Endothelial cell (in vitro differentiated cells): ENCODE measurements at regions not wholly inside any gene's neighbourhood (a gene's known extent, or its start where the extent isn't known, plus 50 kb on each side); places are given as distances from the start of the nearest gene placed in this dataset.

ENCODE experiments used
- DNase-seq: peaks from one replicate; pipeline ENCODE4 v3.0.0; 2021; ENCODE audit warnings: low spot score
- H3K27ac Mint-ChIP-seq: one replicate; pipeline ENCODE4 v1.8.0; 2021; ENCODE audit warnings: mixed read lengths, inconsistent platforms; ENCODE audit not compliant: unreplicated experiment
- H3K27me3 Mint-ChIP-seq: one replicate; pipeline ENCODE4 v1.8.0; 2021; ENCODE audit warnings: mild to moderate bottlenecking, moderate library complexity, mixed read lengths, inconsistent platforms; ENCODE audit not compliant: unreplicated experiment
- H3K36me3 Mint-ChIP-seq: one replicate; pipeline ENCODE4 v1.8.0; 2021; ENCODE audit warnings: mild to moderate bottlenecking, low read depth, mixed read lengths, inconsistent platforms; ENCODE audit not compliant: unreplicated experiment
- H3K4me1 Mint-ChIP-seq: one replicate; pipeline ENCODE4 v1.8.0; 2021; ENCODE audit warnings: mild to moderate bottlenecking, mixed read lengths, inconsistent platforms; ENCODE audit not compliant: unreplicated experiment
- H3K4me3 Mint-ChIP-seq: one replicate; pipeline ENCODE4 v1.8.0; 2021; ENCODE audit warnings: mild to moderate bottlenecking, mixed read lengths, inconsistent platforms; ENCODE audit not compliant: unreplicated experiment
- H3K9me3 Mint-ChIP-seq: one replicate; pipeline ENCODE4 v1.8.0; 2021; ENCODE audit warnings: mixed read lengths, inconsistent platforms; ENCODE audit not compliant: unreplicated experiment
- CTCF ChIP-seq: fragments of 200-600 bp; sonication (generic); IDR thresholded peaks from one replicate; pipeline ENCODE4 v1.5.0; 2021; ENCODE audit warnings: antibody characterized with exemption; ENCODE audit not compliant: unreplicated experiment

DNA sequence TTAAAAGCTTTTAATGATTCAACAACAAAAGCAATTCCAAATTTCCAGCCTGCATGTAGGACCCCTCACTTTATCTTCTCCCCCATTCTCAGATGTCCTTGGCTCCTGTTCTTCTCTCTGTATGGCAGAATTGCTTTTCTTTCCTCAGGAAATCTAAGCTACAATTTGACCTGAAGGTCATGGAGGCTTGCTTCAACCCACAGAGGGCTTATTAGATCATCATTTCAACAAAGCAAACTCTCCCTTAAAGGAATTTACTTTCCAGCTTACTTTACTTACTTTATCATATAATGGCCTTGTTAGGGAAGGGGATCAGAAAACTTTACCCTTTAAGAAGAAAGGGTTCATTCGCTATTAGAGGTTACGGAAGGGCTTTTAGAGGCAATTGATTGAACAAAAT lies 211.5 kb downstream of the RAD51AP2 start:
- peaks cover 4% of the 10 kb centered on the region for H3K27me3 Mint-ChIP-seq
- no peak overlapping the region for H3K4me3 Mint-ChIP-seq
- TF ChIP-seq CTCF, result no peak
- no peaks in the 10 kb centered on the region for H3K9me3 Mint-ChIP-seq
- no peak overlapping the region for H3K27ac Mint-ChIP-seq
- peaks cover 31% of the 10 kb centered on the region for H3K4me1 Mint-ChIP-seq
- no peak for DNase-seq
- H3K36me3 Mint-ChIP-seq, result no peaks in the 10 kb centered on the region

GRCh38 chr2:17306219-17306618 lies 212.0 kb downstream of the RAD51AP2 start:
- no peaks in the 10 kb centered on the region for H3K36me3 Mint-ChIP-seq
- no peaks in the 10 kb centered on the region for H3K9me3 Mint-ChIP-seq
- peaks cover 4% of the 10 kb centered on the region for H3K27me3 Mint-ChIP-seq
- peaks cover 36% of the 10 kb centered on the region for H3K4me1 Mint-ChIP-seq
- no peak overlapping the region for H3K4me3 Mint-ChIP-seq
- no peak for TF ChIP-seq CTCF
- no peak overlapping the region for H3K27ac Mint-ChIP-seq
- DNase-seq, result no peak

DNA sequence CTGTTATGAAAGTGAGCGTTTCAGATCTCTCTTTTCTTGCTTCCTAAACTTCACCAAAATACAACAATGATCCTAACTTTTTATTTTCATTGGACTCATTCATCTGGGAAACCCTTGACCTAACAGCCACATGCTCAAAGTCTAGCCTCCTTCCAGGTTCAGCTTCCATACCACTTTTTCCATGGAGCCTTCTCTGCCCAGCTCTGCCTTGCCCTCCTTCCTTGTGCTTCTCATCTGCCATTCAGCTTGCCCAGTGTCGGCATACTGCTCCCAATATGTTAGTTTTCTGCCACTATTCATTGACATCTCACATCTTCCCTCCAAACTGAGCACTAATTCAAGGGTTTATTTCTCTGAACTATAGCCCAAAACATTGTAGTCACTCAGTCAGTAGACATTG lies 214.7 kb downstream of the RAD51AP2 start:
- Mint-ChIP-seq H3K4me3 (no peak overlapping the region), H3K27me3 (peaks cover 4% of the 10 kb centered on the region), H3K36me3 (no peaks in the 10 kb centered on the region), H3K9me3 (no peaks in the 10 kb centered on the region), H3K4me1 (peaks cover 33% of the 10 kb centered on the region), H3K27ac (no peak overlapping the region)
- DNase-seq, result no peak
- TF ChIP-seq CTCF, result no peak

DNA sequence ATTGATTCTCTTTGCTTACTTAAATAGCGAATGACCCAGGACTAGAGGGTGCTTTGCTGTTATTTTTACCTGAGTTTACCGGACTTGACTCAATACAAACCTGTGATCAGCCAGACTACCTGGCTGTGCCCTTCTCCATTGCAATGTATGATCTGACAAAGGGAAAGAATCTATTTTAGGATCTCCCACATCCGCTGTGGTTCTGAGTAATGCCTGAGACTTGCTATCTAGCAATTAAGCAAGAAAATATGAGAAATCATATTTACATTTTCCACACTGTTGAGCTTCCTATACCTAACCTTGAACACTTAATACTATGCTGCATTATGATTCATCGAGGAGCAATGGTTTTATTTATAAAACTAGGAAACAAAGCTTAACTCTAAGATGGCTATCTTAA lies 215.2 kb downstream of the RAD51AP2 start:
- H3K9me3 Mint-ChIP-seq, result no peaks in the 10 kb centered on the region
- H3K4me1 Mint-ChIP-seq, result peaks cover 29% of the 10 kb centered on the region
- no peak for DNase-seq
- no peak overlapping the region for H3K27ac Mint-ChIP-seq
- TF ChIP-seq CTCF, result no peak
- H3K27me3 Mint-ChIP-seq, result peaks cover 4% of the 10 kb centered on the region
- H3K4me3 Mint-ChIP-seq, result no peak overlapping the region
- H3K36me3 Mint-ChIP-seq, result no peaks in the 10 kb centered on the region

DNA sequence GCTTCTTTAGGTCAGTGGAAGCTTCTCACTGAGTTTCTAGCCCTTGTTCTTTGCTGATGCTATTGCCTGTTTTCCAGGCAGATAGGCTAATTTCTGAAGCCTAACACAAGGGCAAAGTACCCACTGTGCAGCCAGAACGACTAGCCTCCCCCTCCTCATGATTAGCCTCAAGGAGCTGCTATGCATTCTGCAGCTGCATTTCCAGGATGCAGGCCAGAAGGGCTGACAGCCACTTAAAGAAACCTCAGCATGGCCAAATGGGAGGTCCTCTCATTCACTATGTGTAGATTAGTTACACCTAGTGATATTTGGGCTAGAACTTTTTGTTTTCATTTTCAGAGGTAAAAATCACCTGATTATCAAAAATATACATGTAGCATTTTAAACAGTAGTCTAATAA lies 216.0 kb downstream of the RAD51AP2 start:
- H3K27ac Mint-ChIP-seq, result no peak overlapping the region
- no peak overlapping the region for H3K4me3 Mint-ChIP-seq
- TF ChIP-seq CTCF, result no peak
- H3K4me1 Mint-ChIP-seq, result peaks cover 21% of the 10 kb centered on the region
- H3K9me3 Mint-ChIP-seq, result no peaks in the 10 kb centered on the region
- no peak for DNase-seq
- H3K27me3 Mint-ChIP-seq, result peaks cover 4% of the 10 kb centered on the region
- H3K36me3 Mint-ChIP-seq, result no peaks in the 10 kb centered on the region
